ENCODE measurements at regions not wholly inside any gene's neighbourhood (a gene's known extent, or its start where the extent isn't known, plus 50 kb on each side); places are given as distances from the start of the nearest gene placed in this dataset.
"Not testable (repeated sequence)": the region's sequence is repeated elsewhere in the genome, so short reads cannot be mapped to it uniquely, and the experiment has no call there.

DNA sequence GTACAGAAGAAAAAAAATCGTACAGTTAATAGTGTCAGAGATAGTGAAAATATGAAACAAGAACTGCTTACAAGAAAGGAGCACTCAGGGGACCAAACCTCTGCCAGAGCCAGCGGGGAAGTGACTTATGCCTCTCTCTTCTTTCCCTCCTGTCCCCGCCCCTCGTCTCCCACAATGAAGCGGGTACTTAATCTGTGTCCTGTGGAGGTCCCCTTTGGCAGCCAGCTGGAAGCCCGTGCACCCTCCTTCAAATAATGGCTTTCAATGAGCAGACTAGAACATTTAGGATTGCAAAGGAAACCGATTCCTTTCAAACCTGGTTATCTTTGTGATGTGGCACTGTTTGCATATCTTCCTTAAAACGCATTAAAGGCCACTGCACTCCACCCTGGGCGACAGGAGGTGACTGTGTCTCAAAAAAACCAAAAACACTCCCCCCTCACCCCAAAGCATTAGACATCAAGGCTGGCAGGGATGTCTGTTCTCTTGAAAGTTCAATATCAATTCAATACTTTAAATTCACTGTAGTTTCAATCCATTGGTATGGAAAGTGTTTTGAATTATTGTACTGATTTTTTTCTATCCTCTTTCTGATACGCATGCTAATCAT, 51.7 kb downstream of the PPIAL4C start:
- not testable (repeated sequence) for DNase-seq (ENCODE audit: low read depth)

GRCh38 chr1:149636286-149637122, 52.9 kb downstream of the PPIAL4C start:
- peak; percentile 17 for DNase-seq (ENCODE audit: low read depth)

GRCh38 chr1:149638481-149638880, 54.8 kb downstream of the PPIAL4C start:
- DNase-seq (ENCODE audit: low read depth): not testable (repeated sequence)

- DNase-seq (ENCODE audit: low read depth): not testable (repeated sequence)
Observed at GRCh38 chr1:149638901-149639658, 55.4 kb downstream of the PPIAL4C start.

- not testable (repeated sequence) for DNase-seq (ENCODE audit: low read depth)
Observed at GRCh38 chr1:149641179-149641578, 57.5 kb downstream of the PPIAL4C start.

DNA sequence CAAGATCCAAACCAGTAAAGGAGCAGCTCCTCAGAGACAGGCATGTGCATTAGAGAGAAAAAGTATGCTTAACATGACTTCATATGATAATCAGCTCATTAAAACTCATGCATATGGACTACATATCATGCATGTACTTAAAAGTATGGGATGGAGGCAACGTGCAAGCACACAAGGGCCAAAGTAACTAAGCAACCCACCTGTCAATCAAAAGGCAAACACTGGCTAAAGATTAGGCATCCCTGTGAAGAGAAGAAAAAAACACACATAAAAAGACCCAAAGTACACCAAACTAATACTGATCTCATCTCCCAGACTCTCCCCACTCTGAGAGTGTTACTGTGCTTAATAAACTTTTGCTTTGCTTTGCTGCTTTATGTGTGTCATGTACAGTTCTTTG, 61.2 kb downstream of the PPIAL4C start:
- DNase-seq (ENCODE audit: low read depth): not testable (repeated sequence)

DNA sequence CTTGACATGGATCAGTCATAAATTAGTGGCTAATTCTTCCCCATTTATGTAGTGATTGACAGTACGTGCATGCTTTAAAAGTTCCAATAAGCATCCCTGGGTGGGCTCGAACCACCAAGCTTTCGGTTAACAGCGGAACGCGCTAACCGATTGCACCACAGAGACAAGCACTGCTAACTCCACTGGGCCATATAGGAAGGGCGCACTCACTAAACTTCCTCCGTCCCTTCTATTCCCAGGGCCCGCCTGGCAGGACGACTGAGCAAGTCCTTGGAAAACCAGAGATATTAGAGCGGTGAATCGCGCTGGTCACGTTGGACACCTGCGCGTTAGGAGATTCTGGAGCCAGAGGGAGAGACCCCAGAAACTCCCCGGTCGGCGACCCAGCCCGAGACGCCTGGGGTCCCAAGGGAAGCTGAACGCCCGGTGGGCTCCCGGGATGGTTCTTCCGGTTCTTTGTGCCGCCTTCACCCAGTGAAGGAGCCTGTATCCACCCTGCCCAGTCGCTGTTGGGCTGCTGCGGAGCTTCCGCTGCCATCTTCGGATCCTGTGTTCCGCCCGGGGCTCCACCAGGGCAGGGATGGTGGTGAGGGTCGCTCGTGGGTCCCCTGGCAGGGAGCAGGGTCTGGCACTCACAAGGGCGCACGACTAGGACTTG, 62.8 kb downstream of the PPIAL4C start:
- DNase-seq (ENCODE audit: low read depth): not testable (repeated sequence)

GRCh38 chr1:149647018-149647373, 63.3 kb downstream of the PPIAL4C start:
- DNase-seq (ENCODE audit: low read depth): not testable (repeated sequence)

GRCh38 chr1:149657750-149658149, 74.1 kb downstream of the PPIAL4C start:
- not testable (repeated sequence) for DNase-seq (ENCODE audit: low read depth)

- not testable (repeated sequence) for DNase-seq (ENCODE audit: low read depth)
Observed at GRCh38 chr1:149658175-149658574, 74.5 kb downstream of the PPIAL4C start.

- DNase-seq (ENCODE audit: low read depth): not testable (repeated sequence)
Observed at GRCh38 chr1:149664624-149665023, 81.0 kb downstream of the PPIAL4C start.

GRCh38 chr1:149665033-149665432, 81.4 kb downstream of the PPIAL4C start:
- not testable (repeated sequence) for DNase-seq (ENCODE audit: low read depth)

DNA sequence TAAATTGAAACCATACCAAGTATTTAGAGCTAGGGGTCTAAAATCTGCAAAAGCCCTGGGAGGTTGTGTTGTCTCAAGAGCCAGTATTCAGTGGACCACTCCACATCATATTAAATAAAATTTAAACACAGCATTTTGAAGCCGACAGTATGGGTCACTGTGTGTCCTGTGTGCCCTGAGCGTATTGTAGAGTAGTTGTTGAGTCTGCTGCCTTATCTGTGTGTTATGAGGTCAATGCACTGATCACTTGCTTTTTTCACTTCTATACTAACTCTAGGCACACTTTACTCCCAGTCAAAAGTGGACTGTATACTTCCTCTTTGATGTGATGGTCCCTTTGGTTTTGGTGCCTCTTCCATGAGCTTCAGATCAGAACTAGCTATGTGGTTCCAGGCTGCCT, 81.9 kb downstream of the PPIAL4C start:
- DNase-seq (ENCODE audit: low read depth): not testable (repeated sequence)

DNA sequence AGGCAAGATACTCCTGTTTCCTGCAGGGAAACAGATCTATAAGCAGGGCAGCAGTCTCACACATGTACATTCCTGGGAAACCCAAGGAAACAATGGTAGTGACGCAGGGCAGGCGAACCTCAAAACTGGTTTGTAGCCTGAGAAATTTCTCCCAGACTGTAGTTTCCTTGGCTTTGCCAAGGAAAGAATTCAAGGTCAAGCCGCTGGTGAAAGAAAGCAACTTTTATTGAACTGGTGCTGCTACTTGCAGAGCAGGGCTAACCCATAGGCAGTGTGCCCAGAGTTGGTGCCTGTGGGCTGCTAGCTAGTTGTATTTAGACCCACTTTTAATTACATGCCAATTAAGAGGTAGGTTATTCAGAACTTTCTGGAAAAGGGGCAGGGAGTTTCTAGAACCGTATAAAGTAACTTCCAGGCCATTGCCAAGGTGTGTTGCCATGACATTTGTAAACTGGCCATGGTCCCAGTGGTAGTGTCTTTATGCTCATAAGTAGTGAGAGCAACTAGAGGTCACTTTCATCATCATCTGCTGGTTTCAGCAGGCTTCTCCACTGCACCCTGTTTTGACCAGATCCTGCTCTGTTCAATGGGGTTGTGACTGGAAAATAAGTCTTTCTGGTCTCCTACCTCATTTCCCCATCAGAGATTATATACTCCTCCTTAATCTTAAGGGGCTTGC, 89.7 kb downstream of the PPIAL4C start:
- not testable (repeated sequence) for DNase-seq (ENCODE audit: low read depth)

DNA sequence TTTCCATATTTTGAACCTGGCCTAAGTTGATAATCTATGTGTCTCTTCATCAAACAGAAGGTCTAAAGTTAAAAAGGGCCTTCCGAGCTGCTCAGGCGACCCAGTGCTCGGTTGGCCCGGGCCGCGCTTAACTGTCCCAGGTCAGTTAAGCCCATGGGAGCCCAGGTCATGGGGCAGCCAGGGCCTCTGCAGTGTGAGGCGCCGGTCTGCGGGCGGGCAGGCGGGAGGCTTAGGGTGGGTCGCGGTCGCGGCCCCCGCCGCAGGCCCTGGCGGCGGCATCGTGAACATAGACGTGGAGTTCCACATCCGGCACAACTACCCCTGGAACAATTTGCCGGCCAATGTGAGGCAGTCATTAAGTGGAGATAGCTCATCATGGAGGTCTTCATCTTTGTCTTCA, 91.3 kb downstream of the PPIAL4C start:
- DNase-seq (ENCODE audit: low read depth): not testable (repeated sequence)

GRCh38 chr1:149677359-149677758, 93.7 kb downstream of the PPIAL4C start:
- not testable (repeated sequence) for DNase-seq (ENCODE audit: low read depth)

GRCh38 chr1:149686593-149687238, 95.8 kb upstream of the FCGR1A start:
- DNase-seq (ENCODE audit: low read depth): not testable (repeated sequence)

GRCh38 chr1:149691399-149691798, 91.1 kb upstream of the FCGR1A start:
- not testable (repeated sequence) for DNase-seq (ENCODE audit: low read depth)

DNA sequence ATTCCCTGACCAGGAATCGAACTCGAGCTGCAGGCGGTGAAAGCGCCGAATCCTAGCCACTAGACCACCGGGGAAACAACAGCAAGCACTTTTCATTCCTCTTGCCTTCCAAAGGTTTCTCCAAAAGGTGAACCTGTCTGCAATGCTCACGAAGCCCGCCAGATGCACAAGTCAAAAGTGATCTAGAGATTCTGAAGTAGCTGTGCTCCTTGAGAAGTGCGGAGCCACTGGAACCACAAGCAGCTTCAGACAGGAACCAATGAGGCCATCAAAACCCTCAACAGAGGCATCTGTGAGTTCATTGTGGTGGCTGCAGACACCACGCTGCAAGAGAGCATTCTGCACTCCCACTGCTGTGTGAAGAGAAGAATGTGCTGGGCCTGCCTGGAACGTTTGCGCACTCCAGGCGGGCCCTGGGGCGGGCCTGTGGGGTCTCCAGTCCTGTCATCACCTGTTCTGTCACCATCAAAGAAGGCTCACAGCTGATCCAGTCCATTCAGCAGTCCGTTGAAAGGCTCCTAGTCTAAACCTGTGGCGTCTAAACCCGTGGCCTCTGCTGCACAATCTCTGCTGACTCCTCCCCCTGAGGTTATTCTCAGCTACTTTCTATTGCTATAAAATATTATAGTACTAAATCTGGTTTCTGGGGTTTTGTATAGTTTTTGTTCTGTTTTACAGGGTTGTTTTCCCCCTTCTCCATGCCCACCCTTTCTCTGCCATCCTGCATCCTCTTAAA, 89.5 kb upstream of the FCGR1A start:
- not testable (repeated sequence) for DNase-seq (ENCODE audit: low read depth)

DNA sequence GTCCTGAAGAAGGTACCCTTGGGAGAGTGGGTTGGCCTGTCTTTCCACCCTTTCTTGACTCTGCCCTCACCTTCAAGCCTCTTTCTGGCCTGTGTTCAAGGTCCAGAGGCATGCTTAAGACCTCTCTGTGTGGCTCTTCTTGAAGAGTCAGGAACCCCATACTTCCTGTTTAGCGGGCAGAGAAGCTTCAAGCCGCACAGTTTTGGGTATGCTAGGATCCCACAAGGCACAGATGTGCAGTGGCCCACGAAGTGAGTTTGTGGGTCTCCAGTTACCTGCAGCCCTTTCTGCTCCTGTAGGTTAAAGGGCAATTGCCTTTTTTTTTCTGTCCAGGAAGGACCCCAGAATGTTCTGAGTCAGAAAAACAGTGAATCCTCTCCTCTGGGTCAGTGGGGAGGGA, 87.4 kb upstream of the FCGR1A start:
- not testable (repeated sequence) for DNase-seq (ENCODE audit: low read depth)

Measured in GM04504 (cell line).